ENCODE measurements at regions not wholly inside any gene's neighbourhood (a gene's known extent, or its start where the extent isn't known, plus 50 kb on each side); places are given as distances from the start of the nearest gene placed in this dataset.

DNA sequence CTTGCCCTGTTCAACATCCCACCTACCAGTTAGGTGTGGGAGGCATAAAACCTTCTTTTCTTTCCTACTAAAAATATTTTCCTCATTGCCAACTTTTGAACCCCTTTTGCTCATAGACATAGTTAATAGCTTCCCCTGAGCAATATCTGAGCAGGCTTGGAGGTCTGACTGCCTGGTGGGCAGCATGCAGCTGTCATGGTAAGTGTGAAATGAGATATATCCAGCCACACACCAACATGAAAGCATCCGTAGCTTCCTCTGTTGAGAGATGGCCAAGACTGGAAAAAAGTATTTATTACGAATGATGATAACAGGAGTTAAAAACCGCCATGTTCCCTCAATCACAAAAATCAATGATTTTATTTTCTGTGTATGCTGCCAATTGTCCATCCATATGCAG lies 190.1 kb downstream of the TMEM38B start:
- H4K5ac ChIP-seq (ENCODE audit: insufficient read length, low read depth, low read length): no peak overlapping the region
- no peak overlapping the region for H3K4ac ChIP-seq (ENCODE audit: low read depth, low read length)
- no peak overlapping the region for H2AK5ac ChIP-seq (ENCODE audit: insufficient read length, low read length)
- H3K14ac ChIP-seq (ENCODE audit: insufficient read depth, low read length): no peak overlapping the region
- Mint-ChIP-seq H3K27ac (no peak overlapping the region), H3K4me1 (peaks cover 9 to 11% of the 10 kb centered on the region in 2 experiments), H3K9me3 (no peaks in the 10 kb centered on the region), H3K4me3 (no peak overlapping the region), H3K36me3 (ENCODE audit: insufficient read depth in 1 of 3, low read depth in 3 of 3) (no peaks in the 10 kb centered on the region; a peak in 1 of 7 replicates), H3K27me3 (ENCODE audit: low read depth) (no peaks in the 10 kb centered on the region)
- H3K9me3 ChIP-seq (ENCODE audit: control insufficient read depth, low read depth, low read length): no peaks in the 10 kb centered on the region
- no peaks in the 10 kb centered on the region for H4K20me1 ChIP-seq (ENCODE audit: control insufficient read depth, insufficient read depth, insufficient read length)
- H3K79me2 ChIP-seq (ENCODE audit: insufficient read depth, low read length): no peaks in the 10 kb centered on the region
- TF ChIP-seq, protein P1, sequence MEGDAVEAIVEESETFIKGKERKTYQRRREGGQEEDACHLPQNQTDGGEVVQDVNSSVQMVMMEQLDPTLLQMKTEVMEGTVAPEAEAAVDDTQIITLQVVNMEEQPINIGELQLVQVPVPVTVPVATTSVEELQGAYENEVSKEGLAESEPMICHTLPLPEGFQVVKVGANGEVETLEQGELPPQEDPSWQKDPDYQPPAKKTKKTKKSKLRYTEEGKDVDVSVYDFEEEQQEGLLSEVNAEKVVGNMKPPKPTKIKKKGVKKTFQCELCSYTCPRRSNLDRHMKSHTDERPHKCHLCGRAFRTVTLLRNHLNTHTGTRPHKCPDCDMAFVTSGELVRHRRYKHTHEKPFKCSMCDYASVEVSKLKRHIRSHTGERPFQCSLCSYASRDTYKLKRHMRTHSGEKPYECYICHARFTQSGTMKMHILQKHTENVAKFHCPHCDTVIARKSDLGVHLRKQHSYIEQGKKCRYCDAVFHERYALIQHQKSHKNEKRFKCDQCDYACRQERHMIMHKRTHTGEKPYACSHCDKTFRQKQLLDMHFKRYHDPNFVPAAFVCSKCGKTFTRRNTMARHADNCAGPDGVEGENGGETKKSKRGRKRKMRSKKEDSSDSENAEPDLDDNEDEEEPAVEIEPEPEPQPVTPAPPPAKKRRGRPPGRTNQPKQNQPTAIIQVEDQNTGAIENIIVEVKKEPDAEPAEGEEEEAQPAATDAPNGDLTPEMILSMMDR (conservative IDR thresholded peaks at IDR 0.05): no peak
- no peaks in the 10 kb centered on the region for H3K27me3 ChIP-seq (ENCODE audit: insufficient read depth, low read length)
- no peak overlapping the region for H3K18ac ChIP-seq (ENCODE audit: insufficient read length, low read depth, low read length)
- H2AFZ ChIP-seq (ENCODE audit: low read length): no peak overlapping the region
- no peak overlapping the region for H3K56ac ChIP-seq (ENCODE audit: insufficient read length, low read depth, low read length)
- H3T11ph ChIP-seq (ENCODE audit: low read length): no peak overlapping the region
- H3K27ac ChIP-seq (ENCODE audit: insufficient read length, low read depth, low read length): no peak overlapping the region
- H3K4me2 ChIP-seq (ENCODE audit: insufficient read depth, insufficient read length, low read length): no peak overlapping the region
- no peak for DNase-seq
- H2BK15ac ChIP-seq (ENCODE audit: low read depth, low read length): no peak overlapping the region
- H2BK12ac ChIP-seq (ENCODE audit: insufficient read length, low read depth, low read length): no peak overlapping the region
- H2BK120ac ChIP-seq (ENCODE audit: low read depth, low read length, poor library complexity, severe bottlenecking): no peak overlapping the region
- no peak overlapping the region for H3K9ac ChIP-seq (ENCODE audit: extremely low read depth, insufficient read length, low read length)
- no CpG with 5 or more reads among the region's 3 CpGs for WGBS (ENCODE audit: extremely low coverage, insufficient read length, low lambda C conversion rate)
- H3K79me1 ChIP-seq (ENCODE audit: insufficient read depth, low read depth, low read length, poor library complexity, severe bottlenecking): no peaks in the 10 kb centered on the region
- no peak overlapping the region for H2BK5ac ChIP-seq (ENCODE audit: insufficient read length, low read length)
- H4K91ac ChIP-seq (ENCODE audit: insufficient read length, low read depth, low read length): no peak overlapping the region
- no peaks in the 10 kb centered on the region for H3K4me1 ChIP-seq (ENCODE audit: insufficient read depth, low read length)
- H3K23ac ChIP-seq (ENCODE audit: insufficient read length, low read depth, low read length): no peak overlapping the region
- H4K8ac ChIP-seq (replicated peaks; ENCODE audit: insufficient read length, low read depth, low read length): no peak overlapping the region
- no peak overlapping the region for H2BK20ac ChIP-seq (ENCODE audit: low read depth, low read length, poor library complexity, severe bottlenecking)
- H3K23me2 ChIP-seq (ENCODE audit: insufficient read length, low read depth, low read length, poor library complexity, severe bottlenecking): no peaks in the 10 kb centered on the region

Measured in H9 (cell line).